H9 (cell line): ENCODE measurements at regions not wholly inside any gene's neighbourhood (a gene's known extent, or its start where the extent isn't known, plus 50 kb on each side); places are given as distances from the start of the nearest gene placed in this dataset.

Experiments
- DNase-seq: peaks from one replicate; pipeline ENCODE4 v3.0.0-alpha.2; 2017
- H2AFZ ChIP-seq: one replicate; pipeline ENCODE4 v1.6.1; 2013; ENCODE audit warnings: mild to moderate bottlenecking, low read length, control low read depth, moderate library complexity
- H2AK5ac ChIP-seq: 2 replicates; pipeline ENCODE4 v1.6.1; 2013; ENCODE audit warnings: low read length, control low read depth, mixed read lengths; ENCODE audit not compliant: insufficient read length
- H2BK120ac ChIP-seq: one replicate; pipeline ENCODE4 v1.6.1; 2013; ENCODE audit warnings: low read depth, mild to moderate bottlenecking, low read length, control low read depth, inconsistent platforms; ENCODE audit not compliant: poor library complexity, severe bottlenecking
- H2BK12ac ChIP-seq: 2 replicates; pipeline ENCODE4 v1.6.1; 2013; ENCODE audit warnings: low read length, control low read depth, mixed read lengths, low read depth; ENCODE audit not compliant: insufficient read length
- H2BK15ac ChIP-seq: 2 replicates; pipeline ENCODE4 v1.6.1; 2013; ENCODE audit warnings: low read depth, low read length, control low read depth
- H2BK20ac ChIP-seq: one replicate; pipeline ENCODE4 v1.6.1; 2013; ENCODE audit warnings: low read depth, mild to moderate bottlenecking, low read length, control low read depth, inconsistent platforms; ENCODE audit not compliant: poor library complexity, severe bottlenecking
- H2BK5ac ChIP-seq: 2 replicates; pipeline ENCODE4 v1.6.1; 2013; ENCODE audit warnings: low read length, control low read depth, mixed read lengths; ENCODE audit not compliant: insufficient read length
- H3K14ac ChIP-seq: 2 replicates; pipeline ENCODE4 v1.6.1; 2013; ENCODE audit warnings: low read length, control low read depth; ENCODE audit not compliant: insufficient read depth
- H3K18ac ChIP-seq: 2 replicates; pipeline ENCODE4 v1.6.1; 2013; ENCODE audit warnings: low read depth, mild to moderate bottlenecking, mixed read lengths, low read length, control low read depth; ENCODE audit not compliant: insufficient read length
- H3K23ac ChIP-seq: 2 replicates; pipeline ENCODE4 v1.6.1; 2013; ENCODE audit warnings: low read length, control low read depth, mixed read lengths, low read depth; ENCODE audit not compliant: insufficient read length
- H3K23me2 ChIP-seq: 2 replicates; pipeline ENCODE4 v1.6.1; 2013; ENCODE audit warnings: low read depth, mild to moderate bottlenecking, mixed read lengths, low read length, control low read depth; ENCODE audit not compliant: insufficient read length, poor library complexity, severe bottlenecking
- H3K27ac ChIP-seq: 2 replicates; pipeline ENCODE4 v1.5.1; 2013; ENCODE audit warnings: low read length, control low read depth, mixed read lengths, low read depth; ENCODE audit not compliant: insufficient read length
- H3K27me3 ChIP-seq: 2 replicates; pipeline ENCODE4 v1.6.1; 2013; ENCODE audit warnings: low read length, control low read depth, inconsistent platforms; ENCODE audit not compliant: insufficient read depth
- H3K4ac ChIP-seq: 2 replicates; pipeline ENCODE4 v1.6.1; 2013; ENCODE audit warnings: low read depth, mild to moderate bottlenecking, control low read depth, inconsistent platforms, low read length, moderate library complexity
- H3K4me1 ChIP-seq: 2 replicates; pipeline ENCODE4 v1.6.1; 2013; ENCODE audit warnings: low read length, control low read depth, inconsistent platforms; ENCODE audit not compliant: insufficient read depth
- H3K4me2 ChIP-seq: 2 replicates; pipeline ENCODE4 v1.6.1; 2013; ENCODE audit warnings: low read length, control low read depth, mixed read lengths; ENCODE audit not compliant: insufficient read length, insufficient read depth
- H3K56ac ChIP-seq: 2 replicates; pipeline ENCODE4 v1.6.1; 2013; ENCODE audit warnings: low read depth, mild to moderate bottlenecking, mixed read lengths, low read length, control low read depth; ENCODE audit not compliant: insufficient read length
- H3K79me1 ChIP-seq: 2 replicates; pipeline ENCODE4 v1.6.1; 2013; ENCODE audit warnings: low read depth, mild to moderate bottlenecking, moderate library complexity, low read length, control low read depth, inconsistent platforms; ENCODE audit not compliant: insufficient read depth, poor library complexity, severe bottlenecking
- H3K79me2 ChIP-seq: 2 replicates; pipeline ENCODE4 v1.6.1; 2013; ENCODE audit warnings: low read length, control low read depth, inconsistent platforms; ENCODE audit not compliant: insufficient read depth
- H3K9ac ChIP-seq: 2 replicates; pipeline ENCODE4 v1.6.1; 2013; ENCODE audit warnings: low read length, control low read depth, mixed read lengths; ENCODE audit not compliant: insufficient read length; ENCODE audit errors: extremely low read depth
- H3K9me3 ChIP-seq: one replicate; pipeline ENCODE4 v1.6.1; 2013; ENCODE audit warnings: low read depth, low read length, inconsistent platforms; ENCODE audit not compliant: control insufficient read depth
- H3T11ph ChIP-seq: one replicate; pipeline ENCODE4 v1.6.1; 2013; ENCODE audit warnings: mild to moderate bottlenecking, low read length, control low read depth, inconsistent platforms
- H4K20me1 ChIP-seq: one replicate; pipeline ENCODE4 v1.6.1; 2013; ENCODE audit not compliant: control insufficient read depth, insufficient read length, insufficient read depth
- H4K5ac ChIP-seq: 2 replicates; pipeline ENCODE4 v1.6.1; 2013; ENCODE audit warnings: low read depth, mild to moderate bottlenecking, mixed read lengths, low read length, control low read depth; ENCODE audit not compliant: insufficient read length
- H4K8ac ChIP-seq: replicated peaks from 2 replicates; pipeline ENCODE4 v1.6.1; 2013; ENCODE audit warnings: low read length, control low read depth, mixed read lengths, low read depth; ENCODE audit not compliant: insufficient read length
- H4K91ac ChIP-seq: 2 replicates; pipeline ENCODE4 v1.6.1; 2013; ENCODE audit warnings: low read depth, mild to moderate bottlenecking, moderate library complexity, mixed read lengths, low read length, control low read depth; ENCODE audit not compliant: insufficient read length
- H3K27ac Mint-ChIP-seq, 3 experiments: 2 replicates in 2 of 3; 3 replicates in 1 of 3; pipeline ENCODE4 v1.8.0; 2020 to 2021; ENCODE audit warnings: mixed read lengths in 3 of 3, mild to moderate bottlenecking in 1 of 3, moderate library complexity in 1 of 3
- H3K27me3 Mint-ChIP-seq: 2 replicates; pipeline ENCODE4 v1.8.0; 2021; ENCODE audit warnings: low read depth, mild to moderate bottlenecking, moderate library complexity, mixed read lengths
- H3K36me3 Mint-ChIP-seq, 3 experiments: 2 replicates in 2 of 3; 3 replicates in 1 of 3; pipeline ENCODE4 v1.8.0; 2020 to 2021; ENCODE audit warnings: low read depth in 3 of 3, mixed read lengths in 3 of 3; ENCODE audit not compliant: insufficient read depth in 1 of 3
- H3K4me1 Mint-ChIP-seq, 2 experiments: 2 replicates each; pipeline ENCODE4 v1.8.0; 2020; ENCODE audit warnings: mixed read lengths in 2 of 2
- H3K4me3 Mint-ChIP-seq, 2 experiments: 2 replicates in 1 of 2; 3 replicates in 1 of 2; pipeline ENCODE4 v1.8.0; 2020 to 2021; ENCODE audit warnings: mild to moderate bottlenecking in 2 of 2, mixed read lengths in 2 of 2, moderate library complexity in 1 of 2
- H3K9me3 Mint-ChIP-seq, 2 experiments: 2 replicates in 1 of 2; 3 replicates in 1 of 2; pipeline ENCODE4 v1.8.0; 2020; ENCODE audit warnings: mild to moderate bottlenecking in 2 of 2, mixed read lengths in 2 of 2, moderate library complexity in 1 of 2
- WGBS: extraction: QIAGEN DNeasy Blood & Tissue Kit; methylation state at CpG from one replicate; pipeline ENCODE4 v1.1.7; 2013; ENCODE audit warnings: missing lambda C conversion rate, low lambda C conversion rate, mixed read lengths; ENCODE audit not compliant: insufficient read length; ENCODE audit errors: extremely low coverage; 5-methylcytosine and 5-hydroxymethylcytosine counted together
- TF ChIP-seq, protein P1 (sequence below): fragments of 200-600 bp; sonication (generic); conservative IDR thresholded peaks from 3 replicates; pipeline ENCODE4 v1.8.0; 2021; ENCODE audit warnings: antibody characterized with exemption, mild to moderate bottlenecking

DNA sequence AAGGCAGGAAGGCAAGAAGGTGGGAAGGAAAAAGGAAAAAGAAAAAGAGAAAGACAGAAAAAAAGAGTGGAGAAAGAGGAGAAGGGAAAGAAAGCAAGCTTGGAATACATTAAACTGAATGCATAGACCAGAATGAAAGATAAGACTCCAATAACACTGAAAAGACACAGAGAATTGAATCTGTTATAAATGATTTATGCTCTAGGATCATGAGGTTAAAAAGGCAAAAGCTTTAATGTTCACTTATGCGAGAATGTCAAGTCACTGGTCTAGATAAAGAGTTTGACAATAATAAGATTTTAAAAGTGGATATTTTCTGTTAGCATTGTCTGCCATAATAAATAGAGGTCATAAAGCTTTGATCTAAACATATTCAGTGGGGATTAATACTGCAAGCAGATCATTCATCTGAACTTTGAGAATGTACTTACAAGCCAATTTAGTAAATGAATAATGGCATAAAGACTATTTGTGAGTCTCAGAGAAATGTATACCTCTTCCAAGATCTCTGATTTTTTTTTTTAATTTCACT lies 1069.2 kb upstream of the SLC39A10 start:
- no peaks in the 10 kb centered on the region for H3K79me2 ChIP-seq
- H3K14ac ChIP-seq: no peak overlapping the region
- H3K18ac ChIP-seq: no peak overlapping the region
- no peak overlapping the region for H2AFZ ChIP-seq
- no peak overlapping the region for H3K9ac ChIP-seq
- Mint-ChIP-seq H3K4me1 (peaks cover 0 to 6% of the 10 kb centered on the region in 2 experiments; a peak in 1 of 4 replicates), H3K36me3 (no peaks in the 10 kb centered on the region; a peak in 1 of 7 replicates), H3K27me3 (no peaks in the 10 kb centered on the region), H3K27ac (peak overlapping the region in 1 of 3 experiments; percentile 46; a peak in 2 of 7 replicates), H3K9me3 (no peaks in the 10 kb centered on the region; a peak in 1 of 5 replicates), H3K4me3 (no peak overlapping the region)
- no peak overlapping the region for H3K4me2 ChIP-seq
- H3K27ac ChIP-seq: no peak overlapping the region
- H4K20me1 ChIP-seq: no peaks in the 10 kb centered on the region
- no peak for DNase-seq
- H3T11ph ChIP-seq: no peak overlapping the region
- H2BK12ac ChIP-seq: no peak overlapping the region
- H3K23me2 ChIP-seq: no peaks in the 10 kb centered on the region
- H4K91ac ChIP-seq: no peak overlapping the region
- H2BK120ac ChIP-seq: no peak overlapping the region
- WGBS: no CpG with 5 or more reads among the region's 1 CpG
- no peak overlapping the region for H3K23ac ChIP-seq
- H3K9me3 ChIP-seq: no peaks in the 10 kb centered on the region
- no peak overlapping the region for H2BK15ac ChIP-seq
- H3K56ac ChIP-seq: no peak overlapping the region
- no peak overlapping the region for H2BK20ac ChIP-seq
- no peak overlapping the region for H3K4ac ChIP-seq
- no peak overlapping the region for H4K8ac ChIP-seq
- no peaks in the 10 kb centered on the region for H3K4me1 ChIP-seq
- H2AK5ac ChIP-seq: no peak overlapping the region
- H2BK5ac ChIP-seq: no peak overlapping the region
- H3K27me3 ChIP-seq: no peaks in the 10 kb centered on the region
- TF ChIP-seq, protein P1, sequence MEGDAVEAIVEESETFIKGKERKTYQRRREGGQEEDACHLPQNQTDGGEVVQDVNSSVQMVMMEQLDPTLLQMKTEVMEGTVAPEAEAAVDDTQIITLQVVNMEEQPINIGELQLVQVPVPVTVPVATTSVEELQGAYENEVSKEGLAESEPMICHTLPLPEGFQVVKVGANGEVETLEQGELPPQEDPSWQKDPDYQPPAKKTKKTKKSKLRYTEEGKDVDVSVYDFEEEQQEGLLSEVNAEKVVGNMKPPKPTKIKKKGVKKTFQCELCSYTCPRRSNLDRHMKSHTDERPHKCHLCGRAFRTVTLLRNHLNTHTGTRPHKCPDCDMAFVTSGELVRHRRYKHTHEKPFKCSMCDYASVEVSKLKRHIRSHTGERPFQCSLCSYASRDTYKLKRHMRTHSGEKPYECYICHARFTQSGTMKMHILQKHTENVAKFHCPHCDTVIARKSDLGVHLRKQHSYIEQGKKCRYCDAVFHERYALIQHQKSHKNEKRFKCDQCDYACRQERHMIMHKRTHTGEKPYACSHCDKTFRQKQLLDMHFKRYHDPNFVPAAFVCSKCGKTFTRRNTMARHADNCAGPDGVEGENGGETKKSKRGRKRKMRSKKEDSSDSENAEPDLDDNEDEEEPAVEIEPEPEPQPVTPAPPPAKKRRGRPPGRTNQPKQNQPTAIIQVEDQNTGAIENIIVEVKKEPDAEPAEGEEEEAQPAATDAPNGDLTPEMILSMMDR: no peak
- no peaks in the 10 kb centered on the region for H3K79me1 ChIP-seq
- H4K5ac ChIP-seq: no peak overlapping the region
